K562 (cell line): ENCODE measurements at regions not wholly inside any gene's neighbourhood (a gene's known extent, or its start where the extent isn't known, plus 50 kb on each side); places are given as distances from the start of the nearest gene placed in this dataset.

Experiments used
- ATAC-seq: fragments of 200-7000 bp; cut with Tn5 transposase; 3 replicates; pipeline ENCODE4 v1.9.1; 2020; ENCODE audit warnings: moderate library complexity
- BruUV-seq: library from RNA; stranded (reverse); fragments of 400-500 nt; replicated peaks from 2 replicates; lab custom pipeline; 2021; lab: Mats Ljungman, UMichigan
- CTCF ChIA-PET: fragments of 300-600 bp; formaldehyde crosslinking; extraction: SDS; loops from one replicate; lab custom pipeline; 2021; ENCODE audit warnings: low intra/inter-chr PET ratio; lab: Yijun Ruan, JAX
- POLR2A ChIA-PET: fragments of 300-600, 350-650 bp; sonication (Branson Sonifier 250); formaldehyde crosslinking; extraction: SDS; loops from one replicate; lab custom pipeline; 2021; ENCODE audit warnings: antibody characterized with exemption, inconsistent platforms; lab: Yijun Ruan, JAX
- DNase-seq, 4 experiments: peaks; one replicate each; pipeline versions ENCODE4 v3.0.0 to v3.0.0-alpha.2; 2011 to 2018; ENCODE audit warnings: low spot score in 3 of 4, mixed read lengths in 3 of 4; ENCODE audit errors: extremely low read depth in 1 of 4
- FAIRE-seq: peaks from 2 replicates; lab custom pipeline; 2011; peaks lifted over from hg19 to GRCh38; lab: Jason Lieb, UNC
- H2AFZ ChIP-seq: 2 replicates; pipeline ENCODE4 v1.6.0; 2011; ENCODE audit warnings: low read depth, low read length, control low read depth, inconsistent platforms
- H3K27ac ChIP-seq: fragments of 200-600 bp; 3 replicates; pipeline ENCODE4 v1.8.0; 2011; ENCODE audit warnings: low read depth, mild to moderate bottlenecking, control low read depth, inconsistent platforms, low read length, moderate library complexity, mixed read lengths; ENCODE audit errors: extremely low read depth
- H3K27me3 ChIP-seq, 2 experiments: fragments of 300-600 bp in 1 of 2; 2 replicates in 1 of 2; 3 replicates in 1 of 2; pipeline versions ENCODE4 v1.6.0 to v1.8.0; 2011; ENCODE audit warnings: inconsistent platforms in 2 of 2, low read length in 2 of 2, mild to moderate bottlenecking in 1 of 2, mixed read lengths in 1 of 2, moderate library complexity in 1 of 2; ENCODE audit not compliant: control insufficient read depth in 2 of 2, insufficient read depth in 2 of 2
- H3K36me3 ChIP-seq: fragments of 300-600 bp; 3 replicates; pipeline ENCODE4 v1.8.0; 2011; ENCODE audit warnings: mild to moderate bottlenecking, low read length, inconsistent platforms; ENCODE audit not compliant: control insufficient read depth, insufficient read depth
- H3K4me1 ChIP-seq, 2 experiments: fragments of 200-600 bp in 1 of 2; replicated peaks in 1 of 2; 2 replicates in 1 of 2; 3 replicates in 1 of 2; pipeline versions ENCODE4 v1.5.1 to v1.8.0; 2011; ENCODE audit warnings: inconsistent platforms in 2 of 2, low read length in 2 of 2, mild to moderate bottlenecking in 1 of 2, mixed read lengths in 1 of 2, moderate library complexity in 1 of 2; ENCODE audit not compliant: control insufficient read depth in 2 of 2, insufficient read depth in 2 of 2
- H3K4me2 ChIP-seq: 2 replicates; pipeline ENCODE4 v1.6.1; 2011; ENCODE audit warnings: low read length, control low read depth, inconsistent platforms, mixed read lengths; ENCODE audit not compliant: insufficient read depth
- H3K4me3 ChIP-seq: fragments of 200-600 bp; sonication (generic), shearing (Covaris generic); 2 replicates; pipeline ENCODE4 v1.5.1; 2016; ENCODE audit warnings: control low read depth, inconsistent platforms
- H3K79me2 ChIP-seq: fragments of 200-600 bp; 3 replicates; pipeline ENCODE4 v1.8.0; 2011; ENCODE audit warnings: low read length, inconsistent platforms; ENCODE audit not compliant: control insufficient read depth, insufficient read depth
- H3K9ac ChIP-seq, 2 experiments: 2 replicates each; pipeline versions ENCODE4 v1.6.0 to v1.6.1; 2011; ENCODE audit warnings: low read depth in 2 of 2, low read length in 2 of 2, control low read depth in 1 of 2, inconsistent platforms in 1 of 2, mild to moderate bottlenecking in 1 of 2, mixed read lengths in 1 of 2; ENCODE audit not compliant: insufficient read depth in 1 of 2
- H3K9me1 ChIP-seq: one replicate; pipeline ENCODE4 v1.6.0; 2011; ENCODE audit warnings: inconsistent platforms, mild to moderate bottlenecking, low read length, moderate library complexity; ENCODE audit not compliant: control insufficient read depth, insufficient read depth
- H3K9me3 ChIP-seq: replicated peaks from 2 replicates; pipeline ENCODE4 v1.5.1; 2011; ENCODE audit warnings: low read depth, low read length, inconsistent platforms; ENCODE audit not compliant: control insufficient read depth, insufficient read depth
- H4K20me1 ChIP-seq: replicated peaks from 2 replicates; pipeline ENCODE4 v1.6.1; 2011; ENCODE audit warnings: low read length, inconsistent platforms, mixed read lengths; ENCODE audit not compliant: control insufficient read depth, insufficient read depth
- CBX5 ChIP-seq: IDR thresholded peaks from 2 replicates; pipeline ENCODE4 v1.6.1; 2014; ENCODE audit warnings: low read depth, borderline replicate concordance
- GMEB1 ChIP-seq: fragments of 250-450 bp; sonication (Bioruptor Pico); IDR thresholded peaks from 2 replicates; pipeline ENCODE4 v1.4.0; 2020; ENCODE audit warnings: mild to moderate bottlenecking
- NELFE ChIP-seq: IDR thresholded peaks from 2 replicates; pipeline ENCODE4 v1.6.1; 2011; ENCODE audit warnings: mild to moderate bottlenecking; ENCODE audit not compliant: insufficient read depth, insufficient read length
- PHF8 ChIP-seq: fragments of 200-600 bp; sonication (generic); IDR thresholded peaks from 2 replicates; pipeline ENCODE4 v1.6.1; 2012; ENCODE audit warnings: mixed run types, mild to moderate bottlenecking, inconsistent platforms, low read length, moderate library complexity, borderline replicate concordance
- VEZF1 ChIP-seq: fragments of 200-800 bp; sonication (Bioruptor generic); IDR thresholded peaks from 2 replicates; pipeline ENCODE4 v1.6.1; 2017; ENCODE audit warnings: missing genetic modification characterization, missing compliant biosample characterization
- ZNF76 ChIP-seq: fragments of 250-450 bp; sonication (Bioruptor Pico); IDR thresholded peaks from 2 replicates; pipeline ENCODE4 v1.4.0; 2020; ENCODE audit warnings: mild to moderate bottlenecking, moderate library complexity, borderline replicate concordance
- WGBS: fragments of 100-300 bp; shearing (Covaris generic); methylation state at CpG from one replicate; pipeline ENCODE4 v1.1.6; 2016; ENCODE audit warnings: low coverage, mixed read lengths; ENCODE audit not compliant: insufficient coverage; ENCODE audit errors: missing lambda C conversion rate; 5-methylcytosine and 5-hydroxymethylcytosine counted together
- in situ Hi-C: fragments of 300-500 bp; cut with MboI; formaldehyde crosslinking; loops from 4 replicates; pipeline ENCODE4 v1.15.0; 2018; ENCODE audit warnings: inconsistent platforms, mixed read lengths
- intact Hi-C: fragments of 100-400 bp; cut with micrococcal nuclease; formaldehyde crosslinking; loops from 2 replicates; pipeline ENCODE4 v1.14.2; 2022
- TF ChIP-seq, protein P1 (sequence below): fragments of 250-450 bp; sonication (Bioruptor Pico); IDR thresholded peaks from 2 replicates; pipeline ENCODE4 v1.5.0; 2021; ENCODE audit warnings: mild to moderate bottlenecking, moderate library complexity
- TF ChIP-seq, protein P2 (sequence below): fragments of 250-450 bp; sonication (Bioruptor Pico); IDR thresholded peaks from 2 replicates; pipeline ENCODE4 v1.8.0; 2021; ENCODE audit warnings: moderate library complexity, mild to moderate bottlenecking, inconsistent platforms
- TF ChIP-seq, protein P3 (sequence below): sonication (generic); formaldehyde crosslinking; IDR thresholded peaks from 2 replicates; pipeline ENCODE4 v1.8.1; 2023; ENCODE audit warnings: mild to moderate bottlenecking, missing genetic modification reagents, moderate library complexity
- TF ChIP-seq, protein P4 (sequence below): IDR thresholded peaks from 2 replicates; pipeline ENCODE4 v1.6.1; 2011; ENCODE audit not compliant: insufficient read length; ENCODE audit errors: extremely low read depth

- TF ChIP-seq, protein P1, sequence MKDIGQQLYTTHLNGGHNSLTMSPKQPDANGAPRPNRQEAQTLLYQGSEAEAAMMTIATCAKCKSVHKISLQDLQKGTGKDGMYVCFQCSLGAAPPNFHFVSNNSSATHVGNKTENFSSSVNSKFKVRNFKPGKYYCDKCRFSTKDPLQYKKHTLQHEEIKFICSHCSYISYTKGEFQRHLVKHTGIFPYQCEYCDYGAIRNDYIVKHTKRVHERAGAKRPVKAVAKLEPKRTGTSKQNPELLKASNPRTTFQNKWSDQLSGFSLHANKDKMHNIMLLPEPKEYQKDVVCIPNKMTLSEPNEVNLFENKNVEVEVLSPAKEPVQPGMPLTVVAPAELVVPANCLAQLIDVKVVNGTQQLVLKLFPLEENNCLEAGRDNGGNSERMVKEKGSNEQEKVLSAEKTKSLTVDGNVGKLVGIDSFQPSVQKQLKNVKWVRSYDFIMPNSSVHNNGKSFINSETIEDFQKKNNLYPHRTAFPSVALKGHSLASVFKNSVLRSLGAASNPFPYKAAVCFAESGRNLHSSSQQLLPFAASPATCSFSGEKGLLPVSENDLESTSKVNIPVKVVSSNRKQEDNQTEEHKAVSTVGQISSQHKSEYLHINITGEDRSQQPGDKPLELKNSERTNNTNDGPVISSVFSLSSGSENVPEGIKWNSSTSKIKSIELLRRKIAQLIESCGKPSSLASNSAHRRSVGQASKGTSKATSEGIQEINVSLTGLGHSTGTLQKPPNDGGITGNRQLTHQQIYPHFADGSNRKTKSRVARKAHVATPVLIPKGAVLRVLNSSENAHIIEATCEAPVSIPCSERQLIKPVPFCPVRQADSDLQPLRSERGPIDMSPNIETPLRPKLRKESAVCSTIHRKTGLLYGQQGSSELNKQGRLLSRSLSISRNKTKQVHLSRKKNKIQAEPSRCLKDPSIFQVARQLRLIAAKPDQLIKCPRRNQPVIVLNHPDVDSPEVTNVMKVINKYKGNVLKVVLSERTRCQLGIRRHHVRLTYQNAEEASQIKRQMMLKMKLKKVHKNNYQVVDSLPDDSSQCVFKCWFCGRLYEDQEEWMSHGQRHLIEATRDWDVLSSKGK (CRISPR knock-in tag), result no peak
These were observed 198.9 kb upstream of the NABP1 start (continued) for GRCh38 chr2:191478799-191479679.

DNA sequence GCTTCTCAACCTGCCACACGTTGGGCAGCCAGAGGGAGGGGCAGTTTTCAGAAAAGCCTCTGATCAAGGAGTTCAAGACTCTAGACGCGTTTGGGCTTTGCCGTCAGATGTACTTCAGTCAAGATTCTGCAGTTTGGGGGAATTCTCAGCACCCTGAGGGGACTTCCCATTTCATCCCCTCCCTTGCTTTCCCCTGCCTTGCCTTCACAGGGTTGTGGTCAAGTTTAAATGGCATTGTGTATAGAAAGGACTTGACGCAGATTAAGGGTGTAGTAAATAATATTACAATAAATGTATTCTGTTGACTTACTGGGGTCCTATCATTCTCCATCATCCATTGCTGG lies 198.3 kb upstream of the NABP1 start:
- no TSS peak for BruUV-seq
- H2AFZ ChIP-seq, result no peak overlapping the region
- TF ChIP-seq GMEB1 (CRISPR knock-in tag) (no peak), VEZF1 (CRISPR knock-in tag) (no peak), NELFE (no peak), PHF8 (no peak), ZNF76 (CRISPR knock-in tag) (no peak), CBX5 (no peak)
- TF ChIP-seq, protein P2, sequence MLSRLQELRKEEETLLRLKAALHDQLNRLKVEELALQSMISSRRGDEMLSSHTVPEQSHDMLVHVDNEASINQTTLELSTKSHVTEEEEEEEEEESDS, result no peak
- TF ChIP-seq, protein P3, sequence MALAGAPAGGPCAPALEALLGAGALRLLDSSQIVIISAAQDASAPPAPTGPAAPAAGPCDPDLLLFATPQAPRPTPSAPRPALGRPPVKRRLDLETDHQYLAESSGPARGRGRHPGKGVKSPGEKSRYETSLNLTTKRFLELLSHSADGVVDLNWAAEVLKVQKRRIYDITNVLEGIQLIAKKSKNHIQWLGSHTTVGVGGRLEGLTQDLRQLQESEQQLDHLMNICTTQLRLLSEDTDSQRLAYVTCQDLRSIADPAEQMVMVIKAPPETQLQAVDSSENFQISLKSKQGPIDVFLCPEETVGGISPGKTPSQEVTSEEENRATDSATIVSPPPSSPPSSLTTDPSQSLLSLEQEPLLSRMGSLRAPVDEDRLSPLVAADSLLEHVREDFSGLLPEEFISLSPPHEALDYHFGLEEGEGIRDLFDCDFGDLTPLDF (CRISPR knock-in tag), result no peak
- TF ChIP-seq, protein P4, sequence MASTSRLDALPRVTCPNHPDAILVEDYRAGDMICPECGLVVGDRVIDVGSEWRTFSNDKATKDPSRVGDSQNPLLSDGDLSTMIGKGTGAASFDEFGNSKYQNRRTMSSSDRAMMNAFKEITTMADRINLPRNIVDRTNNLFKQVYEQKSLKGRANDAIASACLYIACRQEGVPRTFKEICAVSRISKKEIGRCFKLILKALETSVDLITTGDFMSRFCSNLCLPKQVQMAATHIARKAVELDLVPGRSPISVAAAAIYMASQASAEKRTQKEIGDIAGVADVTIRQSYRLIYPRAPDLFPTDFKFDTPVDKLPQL, result no peak

More for the DNA sequence above, 198.3 kb upstream of the NABP1 start:
- no peak for FAIRE-seq
- no peak overlapping the region for H3K27ac ChIP-seq
- DNase-seq, result no peak
- H3K4me2 ChIP-seq, result no peak overlapping the region
- in situ Hi-C loops, result no loop called here
- no peak for ATAC-seq
- H3K4me3 ChIP-seq, result no peak overlapping the region
- POLR2A ChIA-PET, result no interaction called here
- H3K9me1 ChIP-seq, result no peaks in the 10 kb centered on the region
- H3K9ac ChIP-seq, result no peak overlapping the region
- no peaks in the 10 kb centered on the region for H3K9me3 ChIP-seq
- intact Hi-C loops, result no loop called here
- H3K27me3 ChIP-seq, result no peaks in the 10 kb centered on the region; a peak in 1 of 5 replicates
- no peaks in the 10 kb centered on the region for H3K4me1 ChIP-seq
- WGBS, result 0% methylated on average over 4 of the region's 5 CpGs
- CTCF ChIA-PET, result no interaction called here
- H3K36me3 ChIP-seq, result no peaks in the 10 kb centered on the region
- no peaks in the 10 kb centered on the region for H4K20me1 ChIP-seq
- H3K79me2 ChIP-seq, result no peaks in the 10 kb centered on the region
